Chondrocyte (in vitro differentiated cells): ENCODE measurements at regions not wholly inside any gene's neighbourhood (a gene's known extent, or its start where the extent isn't known, plus 50 kb on each side); places are given as distances from the start of the nearest gene placed in this dataset.
"Not testable (repeated sequence)": the region's sequence is repeated elsewhere in the genome, so short reads cannot be mapped to it uniquely, and the experiment has no call there.

ENCODE experiments used
- DNase-seq: peaks from one replicate; pipeline ENCODE4 v3.0.0; 2021; ENCODE audit warnings: mixed read lengths, low spot score
- H3K27ac Mint-ChIP-seq: one replicate; pipeline ENCODE4 v1.8.0; 2021; ENCODE audit warnings: mild to moderate bottlenecking, moderate library complexity, mixed read lengths; ENCODE audit not compliant: unreplicated experiment
- H3K27me3 Mint-ChIP-seq: 2 replicates; pipeline ENCODE4 v1.8.0; 2021; ENCODE audit warnings: low read depth, mixed read lengths
- H3K36me3 Mint-ChIP-seq: 2 replicates; pipeline ENCODE4 v1.8.0; 2021; ENCODE audit warnings: low read depth, mixed read lengths
- H3K4me1 Mint-ChIP-seq: 2 replicates; pipeline ENCODE4 v1.8.0; 2021; ENCODE audit warnings: low read depth, mild to moderate bottlenecking, mixed read lengths
- H3K4me3 Mint-ChIP-seq: one replicate; pipeline ENCODE4 v1.8.0; 2021; ENCODE audit warnings: mild to moderate bottlenecking, moderate library complexity, mixed read lengths; ENCODE audit not compliant: unreplicated experiment
- H3K9me3 Mint-ChIP-seq: 2 replicates; pipeline ENCODE4 v1.8.0; 2021; ENCODE audit warnings: low read depth, mixed read lengths
- CTCF ChIP-seq: fragments of 200-600 bp; sonication (generic); IDR thresholded peaks from 2 replicates; pipeline ENCODE4 v1.5.0; 2021; ENCODE audit warnings: antibody characterized with exemption, mild to moderate bottlenecking, moderate library complexity

- Mint-ChIP-seq H3K9me3 (peaks cover 6% of the 10 kb centered on the region), H3K27me3 (peaks cover 6% of the 10 kb centered on the region), H3K4me3 (no peak overlapping the region), H3K4me1 (no peaks in the 10 kb centered on the region), H3K36me3 (no peaks in the 10 kb centered on the region), H3K27ac (no peak overlapping the region)
- TF ChIP-seq CTCF = no peak
- DNase-seq = no peak
Measured at GRCh38 chr10:6811153-6811552, 231.1 kb upstream of the PRKCQ start.

GRCh38 chr10:6803427-6803783 is 223.3 kb upstream of the PRKCQ start:
- H3K27ac Mint-ChIP-seq = no peak overlapping the region

GRCh38 chr10:6802759-6803426 is 222.8 kb upstream of the PRKCQ start:
- no peaks in the 10 kb centered on the region for H3K9me3 Mint-ChIP-seq
- DNase-seq = no peak
- no peaks in the 10 kb centered on the region for H3K4me1 Mint-ChIP-seq
- no peak for TF ChIP-seq CTCF
- H3K27ac Mint-ChIP-seq = no peak overlapping the region
- peaks cover 5% of the 10 kb centered on the region for H3K27me3 Mint-ChIP-seq
- no peaks in the 10 kb centered on the region for H3K36me3 Mint-ChIP-seq
- no peak overlapping the region for H3K4me3 Mint-ChIP-seq

More at GRCh38 chr10:6803427-6803783, 223.3 kb upstream of the PRKCQ start:
- Mint-ChIP-seq H3K9me3 (no peaks in the 10 kb centered on the region), H3K4me1 (no peaks in the 10 kb centered on the region), H3K27me3 (peaks cover 5% of the 10 kb centered on the region), H3K36me3 (no peaks in the 10 kb centered on the region), H3K4me3 (no peak overlapping the region)
- DNase-seq = no peak
- TF ChIP-seq CTCF = no peak

GRCh38 chr10:6796231-6796630 is 216.2 kb upstream of the PRKCQ start:
- Mint-ChIP-seq H3K36me3 (no peaks in the 10 kb centered on the region), H3K9me3 (no peaks in the 10 kb centered on the region), H3K27ac (no peak overlapping the region)

GRCh38 chr10:6795541-6795940 is 215.5 kb upstream of the PRKCQ start:
- no peaks in the 10 kb centered on the region for H3K36me3 Mint-ChIP-seq
- peaks cover 6% of the 10 kb centered on the region for H3K27me3 Mint-ChIP-seq
- DNase-seq = no peak
- no peaks in the 10 kb centered on the region for H3K9me3 Mint-ChIP-seq
- H3K4me3 Mint-ChIP-seq = no peak overlapping the region
- no peak overlapping the region for H3K27ac Mint-ChIP-seq
- no peaks in the 10 kb centered on the region for H3K4me1 Mint-ChIP-seq
- no peak for TF ChIP-seq CTCF

More at GRCh38 chr10:6796231-6796630, 216.2 kb upstream of the PRKCQ start:
- no peak for DNase-seq
- no peak overlapping the region for H3K4me3 Mint-ChIP-seq
- no peak for TF ChIP-seq CTCF
- no peaks in the 10 kb centered on the region for H3K4me1 Mint-ChIP-seq
- H3K27me3 Mint-ChIP-seq = peaks cover 6% of the 10 kb centered on the region

- DNase-seq, H3K4me1 Mint-ChIP-seq, H3K27me3 Mint-ChIP-seq, H3K27ac Mint-ChIP-seq, H3K36me3 Mint-ChIP-seq, H3K4me3 Mint-ChIP-seq, H3K9me3 Mint-ChIP-seq: not testable (repeated sequence)
Measured at GRCh38 chr10:6794841-6795240, 214.8 kb upstream of the PRKCQ start.
